SH-SY5Y (cell line): ENCODE measurements at regions not wholly inside any gene's neighbourhood (a gene's known extent, or its start where the extent isn't known, plus 50 kb on each side); places are given as distances from the start of the nearest gene placed in this dataset.

Source experiments
- GATA2 ChIP-seq: IDR thresholded peaks from 2 replicates; pipeline ENCODE4 v1.6.1; 2011; ENCODE audit warnings: mild to moderate bottlenecking, low read depth, low read length
- GATA3 ChIP-seq: IDR thresholded peaks from 2 replicates; pipeline ENCODE4 v1.6.1; 2011; ENCODE audit warnings: low read depth, mild to moderate bottlenecking, low read length, moderate library complexity

GRCh38 chr10:129386415-129387257 is 80.4 kb upstream of the MGMT start:
- TF ChIP-seq GATA3 (no peak), GATA2 (no peak)
